GM12891 (cell line): ENCODE measurements at regions not wholly inside any gene's neighbourhood (a gene's known extent, or its start where the extent isn't known, plus 50 kb on each side); places are given as distances from the start of the nearest gene placed in this dataset.

Experiments
- PAX5 ChIP-seq: IDR thresholded peaks from 2 replicates; pipeline ENCODE4 v1.6.1; 2011; ENCODE audit warnings: low read length, moderate library complexity, mild to moderate bottlenecking; ENCODE audit not compliant: insufficient read depth, severe bottlenecking
- POLR2A ChIP-seq: IDR thresholded peaks from 2 replicates; pipeline ENCODE4 v1.6.1; 2011; ENCODE audit warnings: low read depth, low read length, control low read depth
- POLR2AphosphoS5 ChIP-seq: IDR thresholded peaks from 2 replicates; pipeline ENCODE4 v1.6.1; 2011; ENCODE audit warnings: low read depth, low read length, control low read depth
- POU2F2 ChIP-seq: IDR thresholded peaks from 2 replicates; pipeline ENCODE4 v1.6.1; 2011; ENCODE audit warnings: low read depth, mild to moderate bottlenecking, control low read depth, low read length, moderate library complexity
- SPI1 ChIP-seq: IDR thresholded peaks from 2 replicates; pipeline ENCODE4 v1.6.1; 2011; ENCODE audit warnings: low read depth, low read length, control low read depth
- TAF1 ChIP-seq: IDR thresholded peaks from 2 replicates; pipeline ENCODE4 v1.6.1; 2011; ENCODE audit warnings: low read depth, low read length, control low read depth

GRCh38 chr10:78560341-78560688 is 508.5 kb upstream of the ZMIZ1 start:
- TF ChIP-seq POLR2A (no peak), POLR2AphosphoS5 (no peak), TAF1 (no peak), PAX5 (no peak), SPI1 (no peak), POU2F2 (no peak)
